ENCODE measurements at regions not wholly inside any gene's neighbourhood (a gene's known extent, or its start where the extent isn't known, plus 50 kb on each side); places are given as distances from the start of the nearest gene placed in this dataset.

- DNase-seq (ENCODE audit: low read depth), result no peak
- no peak overlapping the region for H3K4me3 ChIP-seq (ENCODE audit: low read depth, low read length)
- TF ChIP-seq CTCF (IDR thresholded peaks at IDR 0.05; ENCODE audit: insufficient read depth, low read length), result no peak
These were observed 523.8 kb upstream of the TNP1 start for GRCh38 chr2:217383620-217384019.

- no peak for DNase-seq (ENCODE audit: low read depth)
- no peak for TF ChIP-seq CTCF (IDR thresholded peaks at IDR 0.05; ENCODE audit: insufficient read depth, low read length)
- H3K4me3 ChIP-seq (ENCODE audit: low read depth, low read length), result no peak overlapping the region
These were observed 522.9 kb upstream of the TNP1 start for GRCh38 chr2:217382794-217383193.

GRCh38 chr2:217379807-217380206 lies 519.9 kb upstream of the TNP1 start:
- TF ChIP-seq CTCF (IDR thresholded peaks at IDR 0.05; ENCODE audit: insufficient read depth, low read length), result no peak
- no peak for DNase-seq (ENCODE audit: low read depth)
- no peak overlapping the region for H3K4me3 ChIP-seq (ENCODE audit: low read depth, low read length)

- H3K4me3 ChIP-seq (ENCODE audit: low read depth, low read length), result no peak overlapping the region
- no peak for TF ChIP-seq CTCF (IDR thresholded peaks at IDR 0.05; ENCODE audit: insufficient read depth, low read length)
- DNase-seq (ENCODE audit: low read depth), result no peak
These were observed 512.9 kb upstream of the TNP1 start for GRCh38 chr2:217372794-217373193.

GRCh38 chr2:217371781-217372213 lies 511.9 kb upstream of the TNP1 start:
- DNase-seq (ENCODE audit: low read depth), result no peak
- TF ChIP-seq CTCF (IDR thresholded peaks at IDR 0.05; ENCODE audit: insufficient read depth, low read length), result no peak
- H3K4me3 ChIP-seq (ENCODE audit: low read depth, low read length), result no peak overlapping the region

- no peak for TF ChIP-seq CTCF (IDR thresholded peaks at IDR 0.05; ENCODE audit: insufficient read depth, low read length)
These were observed 510.5 kb upstream of the TNP1 start for GRCh38 chr2:217370391-217370790.

GRCh38 chr2:217367464-217367863 lies 507.6 kb upstream of the TNP1 start:
- no peak for DNase-seq (ENCODE audit: low read depth)
- TF ChIP-seq CTCF (IDR thresholded peaks at IDR 0.05; ENCODE audit: insufficient read depth, low read length), result no peak
- no peak overlapping the region for H3K4me3 ChIP-seq (ENCODE audit: low read depth, low read length)

More at GRCh38 chr2:217370391-217370790, 510.5 kb upstream of the TNP1 start:
- H3K4me3 ChIP-seq (ENCODE audit: low read depth, low read length), result no peak overlapping the region
- peak; percentile 55 for DNase-seq (ENCODE audit: low read depth)

Data from fibroblast of the aortic adventitia (primary cell).